Body of pancreas (tissue), 4 donors: ENCODE measurements at regions not wholly inside any gene's neighbourhood (a gene's known extent, or its start where the extent isn't known, plus 50 kb on each side); places are given as distances from the start of the nearest gene placed in this dataset.

Experiments
- POLR2A ChIP-seq, 3 donors: fragments of 450-650 bp; IDR thresholded peaks; one replicate each; pipeline ENCODE4 v1.6.1; 2016; ENCODE audit warnings: antibody characterized with exemption in 3 of 3, mild to moderate bottlenecking in 2 of 3
- TF ChIP-seq, protein P1 (sequence below), 7 experiments: fragments of 450-650 bp in 4 of 7; fragments of 200-600 bp in 3 of 7; sonication (generic) in 3 of 7; IDR thresholded peaks; one replicate each; pipeline ENCODE4 v1.5.1; 2016 to 2019; ENCODE audit warnings: antibody characterized with exemption in 7 of 7

DNA sequence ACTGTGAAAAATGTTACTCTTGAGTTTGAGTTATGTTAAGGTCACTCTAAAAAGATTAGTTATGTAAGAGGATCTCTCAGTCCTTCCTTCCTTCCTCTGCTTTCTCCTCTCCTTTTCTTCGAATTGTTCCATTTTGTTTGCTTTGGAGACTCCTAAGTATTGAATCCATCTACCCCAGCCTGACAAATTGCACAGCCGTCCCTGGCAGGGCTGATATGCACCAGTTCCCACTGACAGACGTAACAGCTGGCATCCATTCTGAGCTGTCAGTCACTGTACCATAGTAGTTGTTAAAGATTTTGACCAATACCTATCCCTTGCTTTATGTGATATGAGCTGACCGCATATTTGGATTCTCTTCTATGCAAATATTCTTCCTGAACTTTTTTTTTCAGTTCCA, 210.7 kb upstream of the IGFBP7 start:
- no peak for TF ChIP-seq POLR2A (IDR thresholded peaks at IDR 0.05)
- TF ChIP-seq, protein P1, sequence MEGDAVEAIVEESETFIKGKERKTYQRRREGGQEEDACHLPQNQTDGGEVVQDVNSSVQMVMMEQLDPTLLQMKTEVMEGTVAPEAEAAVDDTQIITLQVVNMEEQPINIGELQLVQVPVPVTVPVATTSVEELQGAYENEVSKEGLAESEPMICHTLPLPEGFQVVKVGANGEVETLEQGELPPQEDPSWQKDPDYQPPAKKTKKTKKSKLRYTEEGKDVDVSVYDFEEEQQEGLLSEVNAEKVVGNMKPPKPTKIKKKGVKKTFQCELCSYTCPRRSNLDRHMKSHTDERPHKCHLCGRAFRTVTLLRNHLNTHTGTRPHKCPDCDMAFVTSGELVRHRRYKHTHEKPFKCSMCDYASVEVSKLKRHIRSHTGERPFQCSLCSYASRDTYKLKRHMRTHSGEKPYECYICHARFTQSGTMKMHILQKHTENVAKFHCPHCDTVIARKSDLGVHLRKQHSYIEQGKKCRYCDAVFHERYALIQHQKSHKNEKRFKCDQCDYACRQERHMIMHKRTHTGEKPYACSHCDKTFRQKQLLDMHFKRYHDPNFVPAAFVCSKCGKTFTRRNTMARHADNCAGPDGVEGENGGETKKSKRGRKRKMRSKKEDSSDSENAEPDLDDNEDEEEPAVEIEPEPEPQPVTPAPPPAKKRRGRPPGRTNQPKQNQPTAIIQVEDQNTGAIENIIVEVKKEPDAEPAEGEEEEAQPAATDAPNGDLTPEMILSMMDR (IDR thresholded peaks at IDR 0.05), result no peak
